Neural progenitor cell (in vitro differentiated cells): ENCODE measurements at regions not wholly inside any gene's neighbourhood (a gene's known extent, or its start where the extent isn't known, plus 50 kb on each side); places are given as distances from the start of the nearest gene placed in this dataset.

Source experiments
- DNase-seq: peaks from one replicate; pipeline ENCODE4 v3.0.0-alpha.2; 2016; ENCODE audit warnings: low spot score
- H2AFZ ChIP-seq: fragments of 200-600 bp; sonication (generic); replicated peaks from 2 replicates; pipeline ENCODE4 v1.6.1; 2016; ENCODE audit warnings: antibody characterized with exemption
- H3F3A ChIP-seq: fragments of 200-600 bp; sonication (generic); 2 replicates; pipeline ENCODE4 v1.6.1; 2016; ENCODE audit warnings: antibody characterized with exemption, low read depth
- H3K27ac ChIP-seq: fragments of 200-600 bp; sonication (generic); 2 replicates; pipeline ENCODE4 v1.5.1; 2016; ENCODE audit warnings: mild to moderate bottlenecking
- H3K27me3 ChIP-seq: fragments of 200-600 bp; sonication (generic); 2 replicates; pipeline ENCODE4 v1.6.1; 2016; ENCODE audit warnings: mild to moderate bottlenecking, moderate library complexity
- H3K36me3 ChIP-seq: fragments of 200-600 bp; sonication (generic); 2 replicates; pipeline ENCODE4 v1.5.1; 2016
- H3K4me1 ChIP-seq: fragments of 200-600 bp; sonication (generic); 2 replicates; pipeline ENCODE4 v1.6.1; 2016; ENCODE audit warnings: mixed run types
- H3K4me2 ChIP-seq: fragments of 200-600 bp; sonication (generic); 2 replicates; pipeline ENCODE4 v1.6.1; 2016
- H3K4me3 ChIP-seq: fragments of 200-600 bp; sonication (generic); 2 replicates; pipeline ENCODE4 v1.5.1; 2016
- H3K79me2 ChIP-seq: fragments of 200-600 bp; sonication (generic); 2 replicates; pipeline ENCODE4 v1.6.1; 2016; ENCODE audit warnings: low read depth
- H3K9ac ChIP-seq: fragments of 200-600 bp; sonication (generic); 2 replicates; pipeline ENCODE4 v1.6.1; 2016
- H3K9me3 ChIP-seq: fragments of 200-600 bp; sonication (generic); 2 replicates; pipeline ENCODE4 v1.5.1; 2016; ENCODE audit warnings: low read depth
- H4K20me1 ChIP-seq: fragments of 200-600 bp; sonication (generic); 2 replicates; pipeline ENCODE4 v1.6.1; 2016; ENCODE audit warnings: low read depth
- H3K27ac Mint-ChIP-seq: 3 replicates; pipeline ENCODE4 v1.8.0; 2021; ENCODE audit warnings: mixed read lengths
- H3K27me3 Mint-ChIP-seq: 2 replicates; pipeline ENCODE4 v1.8.0; 2022; ENCODE audit warnings: low read depth, mild to moderate bottlenecking, inconsistent platforms, moderate library complexity, mixed read lengths; ENCODE audit not compliant: insufficient read depth
- H3K36me3 Mint-ChIP-seq: 3 replicates; pipeline ENCODE4 v1.8.0; 2021; ENCODE audit warnings: mixed read lengths
- H3K4me1 Mint-ChIP-seq: 3 replicates; pipeline ENCODE4 v1.8.0; 2021; ENCODE audit warnings: mixed read lengths
- H3K4me3 Mint-ChIP-seq: 3 replicates; pipeline ENCODE4 v1.8.0; 2021; ENCODE audit warnings: mild to moderate bottlenecking, moderate library complexity, mixed read lengths
- H3K9me3 Mint-ChIP-seq: 3 replicates; pipeline ENCODE4 v1.8.0; 2020; ENCODE audit warnings: mixed read lengths
- EZH2 ChIP-seq: fragments of 200-600 bp; sonication (generic); IDR thresholded peaks from 2 replicates; pipeline ENCODE4 v1.6.1; 2017; ENCODE audit warnings: antibody characterized with exemption, mild to moderate bottlenecking, moderate library complexity
- EZH2phosphoT487 ChIP-seq: fragments of 200-600 bp; sonication (generic); IDR thresholded peaks from 2 replicates; pipeline ENCODE4 v1.6.1; 2017; ENCODE audit warnings: antibody characterized with exemption
- TF ChIP-seq, protein P1 (sequence below): fragments of 200-600 bp; sonication (generic); IDR thresholded peaks from 2 replicates; pipeline ENCODE4 v1.5.1; 2017; ENCODE audit warnings: antibody characterized with exemption, mild to moderate bottlenecking

DNA sequence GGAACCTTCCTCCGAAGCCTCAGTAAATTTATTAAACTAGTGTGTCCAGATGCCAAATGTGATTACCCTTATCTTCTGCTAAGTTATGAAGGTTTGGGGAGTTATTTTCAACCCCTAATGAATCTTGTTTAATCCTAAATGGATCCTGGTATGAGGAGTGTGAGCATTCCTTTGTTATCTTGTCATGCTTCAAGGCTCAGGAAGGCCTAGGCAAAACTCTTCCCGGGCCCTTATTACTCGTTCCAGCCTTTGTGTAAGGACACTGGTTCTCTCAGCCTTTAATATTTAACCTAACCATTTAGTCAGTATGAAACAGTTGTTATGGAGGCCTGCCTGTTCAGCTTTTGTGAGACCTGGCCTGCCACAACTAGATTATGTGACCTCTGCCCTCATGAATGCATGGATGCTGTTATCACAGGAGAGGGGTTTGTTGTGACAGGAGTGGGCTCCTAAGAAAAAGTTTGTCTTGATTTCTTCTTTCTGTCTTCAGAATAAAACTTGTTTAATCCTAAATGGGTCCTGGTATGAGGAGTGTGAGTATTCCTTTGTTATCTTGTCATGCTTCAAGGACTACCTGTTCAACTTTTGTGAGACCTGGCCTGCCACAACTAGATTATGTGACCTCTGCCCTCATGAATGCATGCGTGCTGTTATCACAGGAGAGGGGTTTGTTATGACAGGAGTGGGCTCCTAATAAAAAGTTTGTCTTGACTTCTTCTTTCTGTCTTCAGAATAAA is 181.7 kb downstream of the SLC39A8 start:
- no peaks in the 10 kb centered on the region for H3K4me1 ChIP-seq
- peak overlapping the region; percentile 5 for H2AFZ ChIP-seq
- Mint-ChIP-seq H3K4me1 (peaks cover 23% of the 10 kb centered on the region), H3K27ac (peak overlapping the region; percentile 88), H3K4me3 (no peak overlapping the region), H3K36me3 (no peaks in the 10 kb centered on the region), H3K9me3 (peaks cover 30% of the 10 kb centered on the region), H3K27me3 (peaks cover 3% of the 10 kb centered on the region)
- no peaks in the 10 kb centered on the region for H3K36me3 ChIP-seq
- H3K9ac ChIP-seq: no peak overlapping the region
- no peaks in the 10 kb centered on the region for H3K27me3 ChIP-seq
- peak; percentile 2 for DNase-seq
- H3F3A ChIP-seq: no peaks in the 10 kb centered on the region
- TF ChIP-seq EZH2 (no peak), EZH2phosphoT487 (no peak)
- TF ChIP-seq, protein P1, sequence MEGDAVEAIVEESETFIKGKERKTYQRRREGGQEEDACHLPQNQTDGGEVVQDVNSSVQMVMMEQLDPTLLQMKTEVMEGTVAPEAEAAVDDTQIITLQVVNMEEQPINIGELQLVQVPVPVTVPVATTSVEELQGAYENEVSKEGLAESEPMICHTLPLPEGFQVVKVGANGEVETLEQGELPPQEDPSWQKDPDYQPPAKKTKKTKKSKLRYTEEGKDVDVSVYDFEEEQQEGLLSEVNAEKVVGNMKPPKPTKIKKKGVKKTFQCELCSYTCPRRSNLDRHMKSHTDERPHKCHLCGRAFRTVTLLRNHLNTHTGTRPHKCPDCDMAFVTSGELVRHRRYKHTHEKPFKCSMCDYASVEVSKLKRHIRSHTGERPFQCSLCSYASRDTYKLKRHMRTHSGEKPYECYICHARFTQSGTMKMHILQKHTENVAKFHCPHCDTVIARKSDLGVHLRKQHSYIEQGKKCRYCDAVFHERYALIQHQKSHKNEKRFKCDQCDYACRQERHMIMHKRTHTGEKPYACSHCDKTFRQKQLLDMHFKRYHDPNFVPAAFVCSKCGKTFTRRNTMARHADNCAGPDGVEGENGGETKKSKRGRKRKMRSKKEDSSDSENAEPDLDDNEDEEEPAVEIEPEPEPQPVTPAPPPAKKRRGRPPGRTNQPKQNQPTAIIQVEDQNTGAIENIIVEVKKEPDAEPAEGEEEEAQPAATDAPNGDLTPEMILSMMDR: no peak
- no peak overlapping the region for H3K4me2 ChIP-seq
- no peak overlapping the region for H3K4me3 ChIP-seq
- no peaks in the 10 kb centered on the region for H4K20me1 ChIP-seq
- no peaks in the 10 kb centered on the region for H3K9me3 ChIP-seq
- no peak overlapping the region for H3K27ac ChIP-seq
- no peaks in the 10 kb centered on the region for H3K79me2 ChIP-seq

DNA sequence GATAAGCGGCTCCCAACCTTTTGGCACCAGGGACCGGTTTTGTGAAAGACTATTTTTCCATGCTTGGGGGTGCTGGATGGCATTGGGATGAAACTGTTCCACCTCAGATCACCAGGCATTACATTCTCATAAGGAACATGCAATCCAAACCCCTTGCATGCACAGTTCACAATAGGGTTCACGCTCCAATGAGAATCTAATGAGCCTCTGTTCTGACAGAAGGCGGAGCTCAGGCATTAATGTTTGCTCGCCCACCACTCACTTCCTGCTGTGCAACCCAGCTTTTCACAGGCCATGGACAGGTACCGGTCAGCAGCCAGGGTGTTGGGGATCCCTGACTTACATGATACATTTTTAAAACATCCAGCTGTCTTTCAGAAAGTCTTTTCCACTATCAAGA is 187.3 kb downstream of the SLC39A8 start:
- Histone ChIP-seq H3K79me2 (no peaks in the 10 kb centered on the region), H3K27me3 (no peaks in the 10 kb centered on the region), H3K4me1 (peaks cover 7% of the 10 kb centered on the region), H3K27ac (no peak overlapping the region), H3K9ac (no peak overlapping the region), H3F3A (no peaks in the 10 kb centered on the region), H3K36me3 (no peaks in the 10 kb centered on the region), H2AFZ (no peak overlapping the region), H3K9me3 (no peaks in the 10 kb centered on the region), H4K20me1 (no peaks in the 10 kb centered on the region), H3K4me2 (no peak overlapping the region), H3K4me3 (no peak overlapping the region)
- TF ChIP-seq, protein P1: no peak
- TF ChIP-seq EZH2phosphoT487: no peak
- TF ChIP-seq EZH2: no peak
- H3K27me3 Mint-ChIP-seq: no peaks in the 10 kb centered on the region
- H3K9me3 Mint-ChIP-seq: peaks cover 18% of the 10 kb centered on the region
- peak overlapping the region; percentile 84 for H3K27ac Mint-ChIP-seq
- H3K4me3 Mint-ChIP-seq: no peak overlapping the region
- DNase-seq: peak; percentile 50
- H3K36me3 Mint-ChIP-seq: peaks cover 1% of the 10 kb centered on the region
- peaks cover 19% of the 10 kb centered on the region for H3K4me1 Mint-ChIP-seq

DNA sequence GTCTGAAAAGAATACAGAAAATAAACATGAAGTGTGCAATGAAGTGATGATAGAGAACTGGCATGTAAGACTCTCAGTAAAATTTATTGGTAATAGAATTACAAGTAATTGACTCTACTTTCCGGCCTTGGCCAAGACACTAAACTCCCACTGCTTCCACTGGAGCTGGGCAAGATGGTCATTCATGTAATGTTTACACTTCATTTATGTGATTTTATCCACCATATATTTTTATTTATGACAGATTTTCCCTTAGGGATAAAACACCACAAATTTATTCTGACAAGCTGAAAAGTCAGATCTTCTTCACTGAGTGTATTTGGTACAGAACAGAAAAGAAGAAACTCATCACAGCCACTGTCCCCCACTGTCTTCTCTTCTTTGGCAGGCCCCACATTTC is 191.9 kb downstream of the SLC39A8 start:
- H3K4me1 Mint-ChIP-seq: peaks cover 19% of the 10 kb centered on the region
- no peak overlapping the region for H3K27ac Mint-ChIP-seq
- no peaks in the 10 kb centered on the region for H3K27me3 ChIP-seq
- H3K36me3 ChIP-seq: no peaks in the 10 kb centered on the region
- H3K9me3 ChIP-seq: no peaks in the 10 kb centered on the region
- H3F3A ChIP-seq: no peaks in the 10 kb centered on the region
- H3K9ac ChIP-seq: no peak overlapping the region
- DNase-seq: no peak
- no peak overlapping the region for H2AFZ ChIP-seq
- no peaks in the 10 kb centered on the region for H3K27me3 Mint-ChIP-seq
- H4K20me1 ChIP-seq: no peaks in the 10 kb centered on the region
- H3K4me3 ChIP-seq: no peak overlapping the region
- H3K36me3 Mint-ChIP-seq: peaks cover 1% of the 10 kb centered on the region
- TF ChIP-seq, protein P1: no peak
- TF ChIP-seq EZH2phosphoT487 (no peak), EZH2 (no peak)
- H3K79me2 ChIP-seq: no peaks in the 10 kb centered on the region
- H3K27ac ChIP-seq: no peak overlapping the region
- H3K4me2 ChIP-seq: no peak overlapping the region
- peaks cover 4% of the 10 kb centered on the region for H3K9me3 Mint-ChIP-seq
- H3K4me1 ChIP-seq: peaks cover 22% of the 10 kb centered on the region
- H3K4me3 Mint-ChIP-seq: no peak overlapping the region
